Tibial artery (tissue), 4 donors: ENCODE measurements at regions not wholly inside any gene's neighbourhood (a gene's known extent, or its start where the extent isn't known, plus 50 kb on each side); places are given as distances from the start of the nearest gene placed in this dataset.
"Not testable (repeated sequence)": the region's sequence is repeated elsewhere in the genome, so short reads cannot be mapped to it uniquely, and the experiment has no call there.

Experiments
- DNase-seq, 2 donors: peaks; one replicate each; pipeline ENCODE4 v3.0.0-alpha.2; 2019
- H3K27ac ChIP-seq, 2 donors: fragments of 200-600 bp; sonication (generic) in 1 of 2; 1 replicate in 1 of 2; 2 replicates in 1 of 2; pipeline ENCODE4 v1.5.1; 2018 to 2019; ENCODE audit warnings: mild to moderate bottlenecking in 1 of 2
- H3K27me3 ChIP-seq, 2 donors: fragments of 200-600 bp; sonication (generic) in 1 of 2; one replicate each; pipeline versions ENCODE4 v1.5.1 to v1.6.0; 2016 to 2019
- H3K36me3 ChIP-seq, 3 donors: fragments of 200-600 bp; sonication (generic) in 2 of 3; one replicate each; pipeline ENCODE4 v1.5.1; 2016 to 2019; ENCODE audit warnings: mild to moderate bottlenecking in 2 of 3
- H3K4me1 ChIP-seq, 4 donors: fragments of 200-600 bp; sonication (generic) in 2 of 4; 1 replicate in 3 of 4; 2 replicates in 1 of 4; pipeline ENCODE4 v1.5.1; 2016 to 2019
- H3K4me3 ChIP-seq, 2 donors: fragments of 200-600 bp; sonication (generic) in 1 of 2; 1 replicate in 1 of 2; 2 replicates in 1 of 2; pipeline ENCODE4 v1.5.1; 2018 to 2019; ENCODE audit warnings: mild to moderate bottlenecking in 2 of 2
- H3K9me3 ChIP-seq, 3 donors: fragments of 200-600 bp; sonication (generic) in 1 of 3; one replicate each; pipeline ENCODE4 v1.5.1; 2016 to 2019
- CTCF ChIP-seq, 2 experiments: fragments of 200-600 bp in 1 of 2; fragments of 450-650 bp in 1 of 2; IDR thresholded peaks; one replicate each; pipeline ENCODE4 v1.5.1; 2017 to 2019; ENCODE audit warnings: antibody characterized with exemption in 2 of 2, mild to moderate bottlenecking in 1 of 2, moderate library complexity in 1 of 2
- intact Hi-C: fragments of 100-400 bp; cut with DNase I; formaldehyde crosslinking; loops from one replicate; pipeline ENCODE4 v1.15.0; 2023; ENCODE audit warnings: low total_unique reads

DNA sequence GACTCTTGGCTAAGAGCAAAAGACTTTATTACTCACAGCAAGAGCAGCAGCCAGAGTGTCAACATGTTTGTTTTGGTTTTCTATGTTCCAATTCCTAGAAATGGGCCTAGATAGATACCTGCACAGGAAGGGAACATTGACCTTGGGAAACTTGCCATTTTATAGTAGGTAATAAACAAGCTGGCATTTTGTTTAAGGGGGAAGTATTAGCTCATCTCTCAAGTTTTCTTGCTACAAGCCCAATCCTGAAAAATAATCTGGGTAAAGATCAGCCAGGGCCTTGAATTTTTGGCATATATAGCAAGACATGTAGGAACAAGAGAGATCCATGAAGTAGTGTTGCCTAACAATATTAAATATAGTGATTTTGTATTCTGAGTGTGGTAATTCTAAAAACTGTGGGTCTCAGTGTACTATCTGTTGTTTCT, 51.4 kb upstream of the RGL1 start:
- no peak for TF ChIP-seq CTCF (IDR thresholded peaks at IDR 0.05)
- H3K27me3 ChIP-seq = no peaks in the 10 kb centered on the region
- peaks cover 0 to 3% (median 0%) of the 10 kb centered on the region in 3 donors for H3K9me3 ChIP-seq
- no peak for DNase-seq
- H3K36me3 ChIP-seq = no peaks in the 10 kb centered on the region
- H3K4me3 ChIP-seq = no peak overlapping the region
- intact Hi-C loops = no loop called here
- H3K27ac ChIP-seq = peak overlapping the region in 1 of 2 donors; percentile 38
- no peaks in the 10 kb centered on the region for H3K4me1 ChIP-seq

DNA sequence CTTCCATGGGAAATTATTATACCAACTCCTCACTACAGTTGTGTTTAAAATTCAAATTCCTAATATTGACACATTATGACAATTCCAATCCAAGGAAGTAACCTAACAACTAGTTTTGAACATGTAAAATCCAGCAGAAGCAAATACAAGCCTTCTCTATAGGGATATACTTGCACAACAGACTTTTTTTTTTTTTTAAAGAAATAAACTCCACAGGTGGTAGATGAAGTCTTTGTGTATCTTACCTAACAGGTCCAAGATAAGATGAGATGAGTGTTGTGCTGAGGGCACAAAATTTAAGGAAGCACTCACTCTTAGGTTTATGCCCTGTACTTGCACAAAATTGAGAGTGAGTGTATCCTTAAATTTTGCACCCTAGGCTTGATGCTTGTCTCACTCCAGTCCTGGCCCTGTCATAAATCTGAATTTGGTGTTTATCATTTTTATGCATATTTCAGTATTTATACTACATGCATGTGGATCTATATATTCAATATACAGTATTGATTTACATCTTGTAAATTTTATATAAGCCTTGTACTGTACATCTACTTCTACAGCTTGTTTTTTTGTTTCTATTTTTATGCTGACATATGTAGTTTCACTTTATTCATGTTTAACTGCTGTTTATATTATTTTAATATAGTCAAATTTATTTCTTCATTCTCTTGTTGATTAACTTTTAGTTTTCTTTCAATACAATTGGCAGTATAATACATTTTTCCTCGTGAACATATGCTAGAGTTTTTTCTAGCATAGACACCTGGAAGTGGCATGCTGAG, 60.6 kb upstream of the RGL1 start:
- H3K4me1 ChIP-seq = no peaks in the 10 kb centered on the region
- no peak overlapping the region for H3K27ac ChIP-seq
- no peak for TF ChIP-seq CTCF (IDR thresholded peaks at IDR 0.05)
- H3K4me3 ChIP-seq = no peak overlapping the region
- peaks cover 0 to 5% (median 0%) of the 10 kb centered on the region in 3 donors for H3K9me3 ChIP-seq
- no peaks in the 10 kb centered on the region for H3K27me3 ChIP-seq
- no peak for DNase-seq
- peaks cover 0 to 5% (median 0%) of the 10 kb centered on the region in 3 donors for H3K36me3 ChIP-seq
- intact Hi-C loops = no loop called here

DNA sequence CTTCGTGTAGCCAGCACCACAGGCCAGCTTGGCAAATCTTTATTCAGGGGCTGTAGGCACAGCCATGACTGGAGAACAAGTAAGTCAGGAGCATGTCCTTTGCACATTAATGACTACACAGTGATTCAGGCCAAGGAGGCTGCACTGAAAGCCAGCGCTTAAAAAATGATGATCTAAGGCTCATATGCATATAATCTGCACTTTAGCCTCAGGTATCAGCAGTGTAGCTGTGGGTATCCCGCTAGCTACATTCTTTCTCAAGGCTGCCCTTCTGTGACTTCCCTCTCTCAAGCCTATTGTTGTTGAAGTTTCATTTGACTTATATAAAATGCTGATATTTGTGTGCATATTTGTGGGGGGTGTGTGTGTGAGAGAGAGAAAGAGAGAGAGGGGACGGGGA, 62.6 kb upstream of the RGL1 start:
- H3K36me3 ChIP-seq = peaks cover 0 to 5% (median 0%) of the 10 kb centered on the region in 3 donors
- H3K4me3 ChIP-seq = no peak overlapping the region
- TF ChIP-seq CTCF (IDR thresholded peaks at IDR 0.05) = no peak
- no peaks in the 10 kb centered on the region for H3K4me1 ChIP-seq
- intact Hi-C loops = no loop called here
- H3K27me3 ChIP-seq = no peaks in the 10 kb centered on the region
- no peak for DNase-seq
- H3K27ac ChIP-seq = no peak overlapping the region
- H3K9me3 ChIP-seq = peaks cover 0 to 5% (median 0%) of the 10 kb centered on the region in 3 donors

DNA sequence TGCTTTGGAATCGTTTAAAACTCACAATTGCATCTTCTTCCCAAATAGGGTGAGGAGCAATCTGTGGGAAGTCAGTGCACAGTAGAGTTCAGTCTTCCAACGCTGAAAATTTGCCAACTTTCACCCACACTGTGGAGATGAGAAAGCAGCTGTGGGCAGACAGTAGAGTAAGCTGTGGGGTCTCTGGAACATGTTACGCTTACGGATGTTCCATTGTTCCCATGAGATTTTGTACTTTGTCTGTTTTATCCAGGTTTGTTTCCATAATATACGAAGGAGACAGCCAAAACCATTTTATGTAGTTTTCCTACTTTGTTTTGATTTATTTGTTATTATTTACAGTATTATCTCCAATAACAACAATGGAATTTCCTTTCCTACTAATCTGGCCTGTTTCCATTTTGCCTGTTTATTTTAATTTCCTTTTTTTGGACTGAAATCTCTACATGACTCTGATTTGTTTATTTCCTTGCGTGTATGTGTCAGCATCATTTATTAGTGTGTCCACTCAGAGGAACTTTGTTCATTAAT, 65.1 kb upstream of the RGL1 start:
- intact Hi-C loops = no loop called here
- no peak for TF ChIP-seq CTCF (IDR thresholded peaks at IDR 0.05)
- H3K27me3 ChIP-seq = no peaks in the 10 kb centered on the region
- no peak overlapping the region for H3K4me3 ChIP-seq
- peaks cover 0 to 11% (median 5%) of the 10 kb centered on the region in 4 donors for H3K4me1 ChIP-seq
- H3K36me3 ChIP-seq = peaks cover 0 to 5% (median 0%) of the 10 kb centered on the region in 3 donors
- DNase-seq = no peak
- peaks cover 0 to 5% (median 0%) of the 10 kb centered on the region in 3 donors for H3K9me3 ChIP-seq
- no peak overlapping the region for H3K27ac ChIP-seq

- intact Hi-C loops = no loop called here
- Histone ChIP-seq H3K4me1 (peaks cover 0 to 18% (median 9%) of the 10 kb centered on the region in 4 donors), H3K27me3 (no peaks in the 10 kb centered on the region), H3K9me3 (peaks cover 0 to 5% (median 0%) of the 10 kb centered on the region in 3 donors), H3K4me3 (no peak overlapping the region), H3K27ac (no peak overlapping the region), H3K36me3 (peaks cover 0 to 5% (median 0%) of the 10 kb centered on the region in 3 donors)
- no peak for DNase-seq
- TF ChIP-seq CTCF (IDR thresholded peaks at IDR 0.05) = no peak
Observed at GRCh38 chr1:183739082-183739481, 65.8 kb upstream of the RGL1 start.

GRCh38 chr1:183737916-183738315, 67.0 kb upstream of the RGL1 start:
- intact Hi-C loops, H3K4me3 ChIP-seq, H3K36me3 ChIP-seq, H3K9me3 ChIP-seq, H3K27ac ChIP-seq, DNase-seq, H3K27me3 ChIP-seq: not testable (repeated sequence)
- H3K4me1 ChIP-seq = peaks cover 0 to 22% (median 10%) of the 10 kb centered on the region in 4 donors
